GM12892 (cell line): ENCODE measurements at regions not wholly inside any gene's neighbourhood (a gene's known extent, or its start where the extent isn't known, plus 50 kb on each side); places are given as distances from the start of the nearest gene placed in this dataset.

Source experiments
- POLR2AphosphoS5 ChIP-seq: IDR thresholded peaks from 2 replicates; pipeline ENCODE4 v1.6.1; 2011; ENCODE audit warnings: low read depth, low read length, control low read depth
- TAF1 ChIP-seq: IDR thresholded peaks from 2 replicates; pipeline ENCODE4 v1.6.1; 2011; ENCODE audit warnings: low read depth, mild to moderate bottlenecking, control low read depth, low read length, borderline replicate concordance

DNA sequence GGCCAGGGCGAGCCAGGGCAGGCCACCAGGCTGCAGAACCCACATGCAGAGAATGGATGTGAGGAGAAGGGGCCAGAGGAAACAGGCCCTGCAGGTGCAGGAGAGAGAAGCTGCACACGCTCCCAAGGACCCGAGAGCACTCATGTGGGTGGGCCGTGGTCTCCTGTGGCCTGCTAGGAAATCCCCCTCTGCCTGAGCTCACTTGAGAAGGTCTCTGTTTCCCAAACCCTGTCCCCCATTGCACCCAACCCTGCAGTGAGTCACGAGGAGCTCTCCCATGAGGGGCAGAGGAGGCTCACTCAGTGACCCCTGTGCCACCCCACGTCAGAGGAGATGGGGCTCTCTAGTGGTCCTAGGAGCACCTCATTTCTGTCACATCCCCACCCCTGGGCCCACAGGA is 111.1 kb downstream of the KLF13 start:
- TF ChIP-seq POLR2AphosphoS5 = no peak
- no peak for TF ChIP-seq TAF1
